PC-9 (cell line): ENCODE measurements at regions not wholly inside any gene's neighbourhood (a gene's known extent, or its start where the extent isn't known, plus 50 kb on each side); places are given as distances from the start of the nearest gene placed in this dataset.

Experiments
- EZH2 ChIP-seq: fragments of 200-600 bp; sonication (generic); IDR thresholded peaks from 2 replicates; pipeline ENCODE4 v1.8.0; 2017; ENCODE audit warnings: antibody characterized with exemption, low read depth
- TF ChIP-seq, protein P1 (sequence below): fragments of 200-600 bp; sonication (generic); conservative IDR thresholded peaks from 2 replicates; pipeline ENCODE4 v1.6.1; 2017; ENCODE audit warnings: mixed run types, antibody characterized with exemption, mild to moderate bottlenecking, moderate library complexity

DNA sequence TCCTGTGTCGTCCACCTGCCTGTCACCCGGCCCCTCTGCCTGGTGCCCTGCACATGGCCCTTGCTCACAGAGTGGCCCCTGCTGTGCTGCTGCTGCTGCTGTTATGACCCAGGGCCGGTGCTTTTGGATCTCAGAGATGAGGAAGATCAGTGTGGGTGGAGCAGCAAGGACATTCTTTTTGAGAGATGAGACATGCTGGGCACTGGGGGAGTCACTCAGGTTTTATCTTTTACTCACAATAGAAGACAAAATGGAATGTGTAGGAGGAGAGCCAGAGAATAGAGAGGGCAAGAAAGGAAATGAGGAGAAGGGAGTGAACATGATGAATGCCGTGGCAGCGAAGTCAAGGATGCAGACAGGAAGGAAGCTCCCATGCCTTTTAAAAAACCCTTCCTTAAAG is 611.5 kb upstream of the DPP6 start:
- TF ChIP-seq, protein P1, sequence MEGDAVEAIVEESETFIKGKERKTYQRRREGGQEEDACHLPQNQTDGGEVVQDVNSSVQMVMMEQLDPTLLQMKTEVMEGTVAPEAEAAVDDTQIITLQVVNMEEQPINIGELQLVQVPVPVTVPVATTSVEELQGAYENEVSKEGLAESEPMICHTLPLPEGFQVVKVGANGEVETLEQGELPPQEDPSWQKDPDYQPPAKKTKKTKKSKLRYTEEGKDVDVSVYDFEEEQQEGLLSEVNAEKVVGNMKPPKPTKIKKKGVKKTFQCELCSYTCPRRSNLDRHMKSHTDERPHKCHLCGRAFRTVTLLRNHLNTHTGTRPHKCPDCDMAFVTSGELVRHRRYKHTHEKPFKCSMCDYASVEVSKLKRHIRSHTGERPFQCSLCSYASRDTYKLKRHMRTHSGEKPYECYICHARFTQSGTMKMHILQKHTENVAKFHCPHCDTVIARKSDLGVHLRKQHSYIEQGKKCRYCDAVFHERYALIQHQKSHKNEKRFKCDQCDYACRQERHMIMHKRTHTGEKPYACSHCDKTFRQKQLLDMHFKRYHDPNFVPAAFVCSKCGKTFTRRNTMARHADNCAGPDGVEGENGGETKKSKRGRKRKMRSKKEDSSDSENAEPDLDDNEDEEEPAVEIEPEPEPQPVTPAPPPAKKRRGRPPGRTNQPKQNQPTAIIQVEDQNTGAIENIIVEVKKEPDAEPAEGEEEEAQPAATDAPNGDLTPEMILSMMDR: no peak
- no peak for TF ChIP-seq EZH2
